ENCODE measurements at regions not wholly inside any gene's neighbourhood (a gene's known extent, or its start where the extent isn't known, plus 50 kb on each side); places are given as distances from the start of the nearest gene placed in this dataset.

DNA sequence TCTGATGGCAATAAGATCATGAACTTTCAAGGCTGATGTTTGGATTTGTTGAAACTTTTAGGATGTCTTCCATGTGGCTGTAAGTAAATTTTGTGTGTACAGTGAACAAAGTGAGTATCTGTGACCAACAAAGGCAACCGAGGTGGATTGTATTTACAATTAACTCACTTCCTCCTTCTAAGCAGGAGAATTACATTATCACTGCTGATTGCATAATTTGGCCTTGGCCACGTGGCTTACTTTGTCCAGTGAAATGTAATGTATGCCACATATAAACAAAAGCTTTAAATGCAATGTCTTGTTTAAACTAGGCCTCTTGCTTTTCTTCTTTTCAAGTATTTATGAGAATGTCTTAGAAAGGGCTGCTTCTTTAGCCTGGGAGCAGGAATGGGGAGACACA lies 66.3 kb upstream of the MAD2L1 start:
- DNase-seq (ENCODE audit: low spot score), result no peak
- TF ChIP-seq, protein P1, sequence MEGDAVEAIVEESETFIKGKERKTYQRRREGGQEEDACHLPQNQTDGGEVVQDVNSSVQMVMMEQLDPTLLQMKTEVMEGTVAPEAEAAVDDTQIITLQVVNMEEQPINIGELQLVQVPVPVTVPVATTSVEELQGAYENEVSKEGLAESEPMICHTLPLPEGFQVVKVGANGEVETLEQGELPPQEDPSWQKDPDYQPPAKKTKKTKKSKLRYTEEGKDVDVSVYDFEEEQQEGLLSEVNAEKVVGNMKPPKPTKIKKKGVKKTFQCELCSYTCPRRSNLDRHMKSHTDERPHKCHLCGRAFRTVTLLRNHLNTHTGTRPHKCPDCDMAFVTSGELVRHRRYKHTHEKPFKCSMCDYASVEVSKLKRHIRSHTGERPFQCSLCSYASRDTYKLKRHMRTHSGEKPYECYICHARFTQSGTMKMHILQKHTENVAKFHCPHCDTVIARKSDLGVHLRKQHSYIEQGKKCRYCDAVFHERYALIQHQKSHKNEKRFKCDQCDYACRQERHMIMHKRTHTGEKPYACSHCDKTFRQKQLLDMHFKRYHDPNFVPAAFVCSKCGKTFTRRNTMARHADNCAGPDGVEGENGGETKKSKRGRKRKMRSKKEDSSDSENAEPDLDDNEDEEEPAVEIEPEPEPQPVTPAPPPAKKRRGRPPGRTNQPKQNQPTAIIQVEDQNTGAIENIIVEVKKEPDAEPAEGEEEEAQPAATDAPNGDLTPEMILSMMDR (IDR thresholded peaks at IDR 0.05), result no peak
- no peak overlapping the region for H3K27ac ChIP-seq
- H3K4me3 ChIP-seq, result no peak overlapping the region

DNA sequence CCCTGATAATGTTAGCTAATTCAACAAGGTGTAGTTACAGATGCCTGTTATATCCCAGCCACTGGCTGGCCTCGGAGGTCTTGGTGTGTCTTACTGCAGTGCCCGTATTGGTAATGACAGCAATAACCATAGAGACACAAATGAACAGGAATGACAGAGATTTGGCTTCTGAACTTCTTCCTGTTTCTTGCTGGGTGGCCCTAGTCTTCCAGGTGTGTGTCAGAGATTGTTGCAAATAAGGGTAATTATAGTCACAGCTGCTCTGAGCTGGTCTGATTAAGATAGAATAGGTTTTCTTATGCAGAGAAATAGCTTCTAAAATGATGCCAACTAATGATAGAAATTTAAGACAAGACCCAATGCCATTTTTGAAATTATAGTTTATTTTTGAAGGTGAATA lies 64.1 kb upstream of the MAD2L1 start:
- Histone ChIP-seq H3K27ac (no peak overlapping the region), H3K4me3 (no peak overlapping the region)
- no peak for DNase-seq (ENCODE audit: low spot score)
- TF ChIP-seq, protein P1 (IDR thresholded peaks at IDR 0.05), result no peak

Measured in coronary artery (tissue), 2 donors.